GM12891 (cell line): ENCODE measurements at regions not wholly inside any gene's neighbourhood (a gene's known extent, or its start where the extent isn't known, plus 50 kb on each side); places are given as distances from the start of the nearest gene placed in this dataset.

Experiments used
- POLR2A ChIP-seq: IDR thresholded peaks from 2 replicates; pipeline ENCODE4 v1.6.1; 2011; ENCODE audit warnings: low read depth, low read length, control low read depth
- POLR2AphosphoS5 ChIP-seq: IDR thresholded peaks from 2 replicates; pipeline ENCODE4 v1.6.1; 2011; ENCODE audit warnings: low read depth, low read length, control low read depth
- SPI1 ChIP-seq: IDR thresholded peaks from 2 replicates; pipeline ENCODE4 v1.6.1; 2011; ENCODE audit warnings: low read depth, low read length, control low read depth

GRCh38 chr13:40204246-40204645 lies 462.2 kb downstream of the FOXO1 start:
- TF ChIP-seq POLR2A (no peak), SPI1 (peak; percentile 68), POLR2AphosphoS5 (no peak)
